UCSD-AML1 (cell line): ENCODE measurements at regions not wholly inside any gene's neighbourhood (a gene's known extent, or its start where the extent isn't known, plus 50 kb on each side); places are given as distances from the start of the nearest gene placed in this dataset.

Experiments
- DNase-seq: peaks from one replicate; lab custom pipeline; 2025; ENCODE audit not compliant: unreplicated experiment; lab: John Stamatoyannopoulos, UW

- DNase-seq, result no peak
Observed at GRCh38 chr4:96093563-96093962, 253.7 kb downstream of the PDHA2 start.

- no peak for DNase-seq
Observed at GRCh38 chr4:96094183-96094582, 254.3 kb downstream of the PDHA2 start.

GRCh38 chr4:96097040-96097607 is 257.2 kb downstream of the PDHA2 start:
- no peak for DNase-seq

- no peak for DNase-seq
Observed at GRCh38 chr4:96097693-96098092, 257.8 kb downstream of the PDHA2 start.

- DNase-seq, result no peak
Observed at GRCh38 chr4:96099031-96099430, 259.1 kb downstream of the PDHA2 start.

DNA sequence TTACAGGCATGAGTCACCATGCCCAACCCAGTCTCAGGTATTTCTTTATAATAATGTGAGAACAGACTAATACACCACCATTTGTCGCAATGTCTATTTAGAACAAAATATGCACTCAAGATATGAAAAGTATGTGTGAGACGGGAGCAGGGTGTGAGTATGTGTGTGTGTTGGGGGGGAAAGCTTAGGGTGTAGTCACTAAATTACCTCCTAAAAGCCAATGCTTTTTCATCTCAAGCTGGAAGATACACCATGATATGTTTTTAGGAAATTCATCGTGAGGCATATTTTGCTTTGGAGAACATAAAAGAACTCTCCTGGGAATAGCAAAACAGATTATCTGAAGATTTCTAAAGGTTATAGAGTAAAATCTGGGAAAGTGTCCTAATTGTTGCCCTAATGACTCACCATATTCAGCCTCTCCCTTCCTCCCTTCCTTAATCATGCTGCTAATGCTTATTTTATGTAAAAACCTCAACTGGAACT is 262.7 kb downstream of the PDHA2 start:
- DNase-seq, result no peak

DNA sequence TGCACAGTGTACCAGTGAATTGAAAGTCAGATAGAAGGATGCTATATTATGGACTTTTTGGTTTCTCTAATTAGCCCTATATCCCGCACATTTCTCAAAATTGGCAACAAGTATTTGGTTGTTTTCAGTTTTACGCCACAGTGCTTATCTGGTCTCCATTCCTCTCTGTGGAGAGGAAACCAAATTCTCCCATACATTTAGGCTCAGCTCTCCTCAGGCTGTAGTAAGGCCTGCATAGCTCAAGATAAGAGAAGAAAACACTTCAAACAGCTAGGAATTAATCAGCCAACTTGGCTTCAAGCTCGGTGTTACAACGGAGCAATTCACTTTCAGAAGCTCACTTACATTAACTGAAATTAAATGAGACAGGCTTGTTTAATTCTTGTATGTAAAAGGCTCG is 263.2 kb downstream of the PDHA2 start:
- no peak for DNase-seq

GRCh38 chr4:96108146-96108545 is 268.3 kb downstream of the PDHA2 start:
- no peak for DNase-seq

- no peak for DNase-seq
Observed at GRCh38 chr4:96112631-96113030, 272.7 kb downstream of the PDHA2 start.

- no peak for DNase-seq
Observed at GRCh38 chr4:96120206-96120605, 280.3 kb downstream of the PDHA2 start.

- no peak for DNase-seq
Observed at GRCh38 chr4:96126227-96126626, 286.3 kb downstream of the PDHA2 start.

DNA sequence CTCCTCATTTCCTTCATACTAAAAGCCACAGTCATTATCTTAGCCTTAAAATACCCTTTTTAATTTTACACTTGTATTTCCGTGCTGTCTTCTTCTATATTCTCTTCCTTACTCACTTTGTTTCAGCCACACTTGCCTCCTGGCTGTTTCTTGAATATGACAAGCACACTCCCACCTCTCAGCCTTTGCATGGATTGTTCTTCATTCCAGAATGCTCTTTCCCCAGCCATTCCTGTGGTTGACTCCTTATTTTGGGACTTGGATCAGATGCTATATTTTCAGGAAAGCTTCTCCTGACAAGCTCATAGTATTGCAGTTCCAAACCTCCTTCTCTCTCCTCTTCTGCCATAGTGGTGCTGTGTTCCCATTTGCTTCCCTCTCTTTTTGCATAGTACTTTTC is 291.3 kb downstream of the PDHA2 start:
- DNase-seq, result no peak

DNA sequence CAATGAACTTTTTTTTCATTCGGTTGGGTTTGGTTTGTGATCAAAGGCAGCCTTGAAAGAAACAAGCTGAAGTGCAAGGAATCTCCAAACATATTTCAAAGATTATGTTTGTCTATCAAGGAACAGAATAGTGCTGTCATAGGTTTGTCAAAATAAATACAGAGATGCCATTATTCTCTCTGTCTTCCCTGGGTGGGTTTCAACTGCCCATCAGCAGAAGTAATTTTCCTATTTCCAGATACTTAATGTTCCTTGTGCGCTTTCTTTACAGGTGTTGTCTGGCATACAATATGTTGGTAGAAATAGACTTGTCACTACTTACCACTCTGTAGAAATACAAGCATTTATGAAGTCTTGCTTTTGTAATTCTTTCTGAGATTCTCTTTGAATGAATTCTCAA is 294.9 kb downstream of the PDHA2 start:
- no peak for DNase-seq

- DNase-seq, result no peak
Observed at GRCh38 chr4:96136056-96136455, 296.2 kb downstream of the PDHA2 start.

DNA sequence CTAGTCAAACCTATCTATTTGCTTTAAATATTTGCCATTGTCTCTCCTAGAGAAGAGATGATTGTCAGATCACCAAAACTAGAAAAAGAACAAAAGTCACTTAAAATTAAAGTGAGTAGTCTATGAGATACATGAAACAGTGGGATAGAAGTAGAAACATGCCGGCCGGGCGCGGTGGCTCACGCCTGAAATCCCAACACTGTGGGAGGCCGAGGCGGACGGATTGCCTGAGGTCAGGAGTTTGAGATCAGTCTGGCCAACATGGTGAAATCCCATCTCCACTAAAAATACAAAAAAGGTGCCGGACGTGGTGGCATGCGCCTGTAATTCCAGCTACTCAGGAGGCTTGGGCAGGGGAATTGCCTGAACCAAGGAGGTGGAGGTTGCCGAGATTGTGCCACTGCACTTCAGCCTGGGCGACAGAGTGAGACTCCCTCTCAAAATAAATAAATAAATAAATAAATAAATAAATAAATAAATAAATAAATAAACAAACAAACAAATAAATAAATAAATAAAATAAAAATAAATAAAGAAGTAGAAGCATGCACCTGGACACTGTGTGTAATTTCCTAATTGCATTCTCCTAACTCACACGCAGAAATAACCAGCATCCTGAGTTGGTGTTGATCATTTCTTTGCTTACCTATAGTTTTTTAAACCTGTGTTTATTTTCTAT is 299.5 kb downstream of the PDHA2 start:
- no peak for DNase-seq

- DNase-seq, result no peak
Observed at GRCh38 chr4:96145601-96146000, 305.7 kb downstream of the PDHA2 start.

GRCh38 chr4:96146686-96147085 is 306.8 kb downstream of the PDHA2 start:
- DNase-seq, result no peak

DNA sequence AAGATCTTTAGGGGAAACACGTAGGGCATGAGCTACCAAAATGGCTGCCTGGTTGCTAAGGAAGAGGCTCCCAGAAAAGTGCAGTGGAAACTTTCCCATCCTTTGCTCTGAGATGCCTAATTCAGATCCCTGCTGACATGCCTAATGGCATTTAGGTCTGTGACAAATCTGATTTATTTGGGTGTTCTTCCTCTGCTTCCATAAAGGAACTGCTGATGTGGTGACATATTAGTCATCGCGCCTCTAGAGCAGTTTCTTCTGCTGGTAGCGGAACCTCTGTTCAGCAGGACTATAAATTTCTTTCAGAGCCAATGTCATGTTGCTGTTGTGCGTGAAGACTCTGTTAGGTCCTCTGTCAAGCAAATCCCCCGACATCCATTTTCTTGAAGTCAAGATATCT is 310.0 kb downstream of the PDHA2 start:
- DNase-seq, result no peak

- no peak for DNase-seq
Observed at GRCh38 chr4:96150466-96150865, 310.6 kb downstream of the PDHA2 start.

- DNase-seq, result no peak
Observed at GRCh38 chr4:96152824-96153223, 312.9 kb downstream of the PDHA2 start.

DNA sequence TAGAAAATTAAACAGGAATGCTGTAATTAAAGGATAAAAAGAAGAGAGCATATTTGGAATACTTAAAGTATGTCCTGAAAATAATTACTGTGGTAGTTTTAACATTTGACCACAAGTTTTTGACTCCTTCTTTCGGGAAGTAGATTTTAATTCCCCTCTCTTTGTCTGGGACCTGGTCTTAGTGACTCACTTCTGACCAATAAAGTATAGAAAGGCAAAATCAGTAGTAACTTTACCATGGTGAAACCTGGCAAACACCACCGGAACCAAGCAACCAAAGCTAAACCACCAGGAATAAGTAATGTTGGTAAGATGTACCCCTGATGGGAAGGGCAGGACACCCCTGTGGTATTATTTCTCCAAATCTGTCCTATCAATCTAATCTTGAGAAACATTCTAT is 314.8 kb downstream of the PDHA2 start:
- DNase-seq, result no peak

GRCh38 chr4:96162636-96163035 is 322.7 kb downstream of the PDHA2 start:
- no peak for DNase-seq

- no peak for DNase-seq
Observed at GRCh38 chr4:96164814-96165351, 325.0 kb downstream of the PDHA2 start.
